Caco-2 (cell line): ENCODE measurements at regions not wholly inside any gene's neighbourhood (a gene's known extent, or its start where the extent isn't known, plus 50 kb on each side); places are given as distances from the start of the nearest gene placed in this dataset.

Experiments used
- BruUV-seq: library from RNA; stranded (reverse); fragments of 400-500 nt; replicated peaks from 2 replicates; lab custom pipeline; 2021; lab: Mats Ljungman, UMichigan
- CTCF ChIA-PET: fragments of 300-600 bp; sonication (Branson Sonifier 250); formaldehyde crosslinking; loops from one replicate; lab custom pipeline; 2022; ENCODE audit warnings: antibody characterized with exemption; lab: Charles Lee
- POLR2A ChIA-PET: fragments of 300-600 bp; sonication (Branson Sonifier 250); formaldehyde crosslinking; loops from one replicate; lab custom pipeline; 2022; ENCODE audit warnings: antibody characterized with exemption; lab: Charles Lee
- DNase-seq, 2 experiments: peaks; one replicate each; pipeline versions ENCODE4 v3.0.0 to v3.0.0-alpha.2; 2020 to 2022
- H3K27me3 ChIP-seq: replicated peaks from 2 replicates; pipeline ENCODE4 v1.6.0; 2011; ENCODE audit warnings: low read length; ENCODE audit not compliant: control insufficient read depth, insufficient read depth
- H3K36me3 ChIP-seq: 2 replicates; pipeline ENCODE4 v1.5.1; 2011; ENCODE audit warnings: low read length; ENCODE audit not compliant: control insufficient read depth, insufficient read depth
- H3K4me1 ChIP-seq: fragments of 250-450 bp; sonication (Bioruptor Pico); 2 replicates; pipeline ENCODE4 v1.5.1; 2020; ENCODE audit warnings: mild to moderate bottlenecking
- H3K4me3 ChIP-seq: 2 replicates; pipeline ENCODE4 v1.5.1; 2011; ENCODE audit warnings: low read depth, mild to moderate bottlenecking, control low read depth, low read length
- H3K9me3 ChIP-seq: fragments of 250-450 bp; sonication (Bioruptor Pico); 2 replicates; pipeline ENCODE4 v1.5.1; 2020; ENCODE audit warnings: mild to moderate bottlenecking, moderate library complexity
- H3K27ac Mint-ChIP-seq: one replicate; pipeline ENCODE4 v1.8.0; 2022; ENCODE audit warnings: mixed read lengths; ENCODE audit not compliant: unreplicated experiment
- H3K27me3 Mint-ChIP-seq: one replicate; pipeline ENCODE4 v1.8.0; 2022; ENCODE audit warnings: mixed read lengths; ENCODE audit not compliant: insufficient read depth, unreplicated experiment
- H3K36me3 Mint-ChIP-seq: one replicate; pipeline ENCODE4 v1.8.0; 2022; ENCODE audit warnings: mild to moderate bottlenecking, mixed read lengths; ENCODE audit not compliant: insufficient read depth, unreplicated experiment
- H3K4me1 Mint-ChIP-seq: one replicate; pipeline ENCODE4 v1.8.0; 2022; ENCODE audit warnings: low read depth, mixed read lengths; ENCODE audit not compliant: unreplicated experiment
- H3K4me3 Mint-ChIP-seq: one replicate; pipeline ENCODE4 v1.8.0; 2022; ENCODE audit warnings: mild to moderate bottlenecking, moderate library complexity, mixed read lengths; ENCODE audit not compliant: unreplicated experiment
- H3K9me3 Mint-ChIP-seq: one replicate; pipeline ENCODE4 v1.8.0; 2022; ENCODE audit warnings: mixed read lengths; ENCODE audit not compliant: unreplicated experiment
- CTCF ChIP-seq, 2 experiments: fragments of 200-600 bp in 1 of 2; IDR thresholded peaks; 1 replicate in 1 of 2; 2 replicates in 1 of 2; pipeline versions ENCODE4 v1.5.1 to v1.8.0; 2011 to 2022; ENCODE audit warnings: antibody characterized with exemption in 1 of 2, control low read depth in 1 of 2, inconsistent platforms in 1 of 2, low read depth in 1 of 2, low read length in 1 of 2, mild to moderate bottlenecking in 1 of 2, moderate library complexity in 1 of 2; ENCODE audit not compliant: insufficient read depth in 1 of 2, severe bottlenecking in 1 of 2, unreplicated experiment in 1 of 2
- intact Hi-C: fragments of 100-400 bp; cut with micrococcal nuclease; formaldehyde crosslinking; loops from one replicate; pipeline ENCODE4 v1.10.0; 2022; ENCODE audit not compliant: unreplicated experiment

- no peak for TF ChIP-seq CTCF (IDR thresholded peaks at IDR 0.05; ENCODE audit: insufficient read depth in 1 of 2, low read depth in 1 of 2, low read length in 1 of 2, severe bottlenecking in 1 of 2, unreplicated experiment in 1 of 2)
- Histone ChIP-seq H3K4me3 (no peak overlapping the region), H3K27me3 (no peaks in the 10 kb centered on the region), H3K36me3 (no peaks in the 10 kb centered on the region), H3K9me3 (no peaks in the 10 kb centered on the region), H3K4me1 (no peaks in the 10 kb centered on the region)
- no peak overlapping the region for H3K27ac Mint-ChIP-seq
- intact Hi-C loops: no loop called here
- no peak for DNase-seq
- H3K36me3 Mint-ChIP-seq: no peaks in the 10 kb centered on the region
- no peaks in the 10 kb centered on the region for H3K4me1 Mint-ChIP-seq
- ChIA-PET POLR2A (no interaction called here), CTCF (no interaction called here)
- no peak overlapping the region for H3K4me3 Mint-ChIP-seq
- no peaks in the 10 kb centered on the region for H3K9me3 Mint-ChIP-seq
- H3K27me3 Mint-ChIP-seq: peaks cover 2% of the 10 kb centered on the region
- BruUV-seq: no TSS peak
These were observed 641.0 kb upstream of the FRG1 start for GRCh38 chr4:189299706-189300105.

GRCh38 chr4:189301692-189302091, 639.0 kb upstream of the FRG1 start:
- H3K27me3 ChIP-seq: no peaks in the 10 kb centered on the region
- no peak for DNase-seq
- no peak overlapping the region for H3K4me3 ChIP-seq
- no peaks in the 10 kb centered on the region for H3K9me3 ChIP-seq
- intact Hi-C loops: no loop called here
- Mint-ChIP-seq H3K4me3 (no peak overlapping the region), H3K36me3 (no peaks in the 10 kb centered on the region), H3K9me3 (no peaks in the 10 kb centered on the region), H3K27ac (no peak overlapping the region), H3K4me1 (no peaks in the 10 kb centered on the region), H3K27me3 (peaks cover 2% of the 10 kb centered on the region)
- H3K36me3 ChIP-seq: no peaks in the 10 kb centered on the region
- CTCF ChIA-PET: no interaction called here
- TF ChIP-seq CTCF (IDR thresholded peaks at IDR 0.05; ENCODE audit: insufficient read depth in 1 of 2, low read depth in 1 of 2, low read length in 1 of 2, severe bottlenecking in 1 of 2, unreplicated experiment in 1 of 2): no peak
- BruUV-seq: no TSS peak
- POLR2A ChIA-PET: no interaction called here
- H3K4me1 ChIP-seq: no peaks in the 10 kb centered on the region

GRCh38 chr4:189302719-189303118, 638.0 kb upstream of the FRG1 start:
- CTCF ChIA-PET: no interaction called here
- intact Hi-C loops: no loop called here
- no peak overlapping the region for H3K27ac Mint-ChIP-seq

More at GRCh38 chr4:189302719-189303118, 638.0 kb upstream of the FRG1 start:
- Mint-ChIP-seq H3K9me3 (no peaks in the 10 kb centered on the region), H3K4me1 (no peaks in the 10 kb centered on the region), H3K4me3 (no peak overlapping the region), H3K27me3 (peaks cover 2% of the 10 kb centered on the region), H3K36me3 (no peaks in the 10 kb centered on the region)
- POLR2A ChIA-PET: no interaction called here
- DNase-seq: no peak
- Histone ChIP-seq H3K9me3 (no peaks in the 10 kb centered on the region), H3K27me3 (no peaks in the 10 kb centered on the region), H3K4me3 (no peak overlapping the region), H3K4me1 (no peaks in the 10 kb centered on the region), H3K36me3 (no peaks in the 10 kb centered on the region)
- no TSS peak for BruUV-seq
- no peak for TF ChIP-seq CTCF (IDR thresholded peaks at IDR 0.05; ENCODE audit: insufficient read depth in 1 of 2, low read depth in 1 of 2, low read length in 1 of 2, severe bottlenecking in 1 of 2, unreplicated experiment in 1 of 2)
